IMR-90 (cell line): ENCODE measurements at regions not wholly inside any gene's neighbourhood (a gene's known extent, or its start where the extent isn't known, plus 50 kb on each side); places are given as distances from the start of the nearest gene placed in this dataset.

Experiments
- ATAC-seq: fragments of 200-7000 bp; cut with Tn5 transposase; 2 replicates; pipeline ENCODE4 v1.9.1; 2020; ENCODE audit warnings: low read depth, mild to moderate bottlenecking, moderate library complexity
- BruUV-seq: library from RNA; stranded (reverse); fragments of 400-500 nt; replicated peaks from 2 replicates; lab custom pipeline; 2021; lab: Mats Ljungman, UMichigan
- CTCF ChIA-PET: fragments of 300-600 bp; formaldehyde crosslinking; extraction: SDS; loops from one replicate; lab custom pipeline; 2021; ENCODE audit warnings: antibody characterized with exemption; lab: Yijun Ruan, JAX
- POLR2A ChIA-PET: fragments of 300-600 bp; sonication (Branson Sonifier 250); formaldehyde crosslinking; loops from one replicate; lab custom pipeline; 2022; ENCODE audit warnings: antibody characterized with exemption; ENCODE audit not compliant: unreplicated experiment; lab: Charles Lee
- DNase-seq: peaks from one replicate; pipeline ENCODE4 v3.0.0; 2013
- H2AFZ ChIP-seq: replicated peaks from 2 replicates; pipeline ENCODE3; 2013; ENCODE audit warnings: low read length, mild to moderate bottlenecking; ENCODE audit not compliant: poor library complexity
- H2AK5ac ChIP-seq: 2 replicates; pipeline ENCODE4 v1.6.1; 2013; ENCODE audit warnings: low read depth, low read length, inconsistent platforms
- H2AK9ac ChIP-seq: replicated peaks from 2 replicates; pipeline ENCODE3; 2013; ENCODE audit warnings: mild to moderate bottlenecking, low read depth, low read length, moderate library complexity; ENCODE audit not compliant: poor library complexity
- H2BK120ac ChIP-seq: 2 replicates; pipeline ENCODE4 v1.6.1; 2013; ENCODE audit warnings: low read depth, low read length, inconsistent platforms
- H2BK15ac ChIP-seq: 3 replicates; pipeline ENCODE4 v1.6.1; 2013; ENCODE audit warnings: low read depth, low read length, inconsistent platforms
- H2BK20ac ChIP-seq: 2 replicates; pipeline ENCODE4 v1.6.1; 2013; ENCODE audit warnings: low read depth, mild to moderate bottlenecking, inconsistent platforms, low read length, moderate library complexity
- H2BK5ac ChIP-seq: 2 replicates; pipeline ENCODE4 v1.6.1; 2013; ENCODE audit warnings: mild to moderate bottlenecking, low read depth, low read length, inconsistent platforms; ENCODE audit not compliant: poor library complexity, severe bottlenecking
- H3K14ac ChIP-seq: replicated peaks from 2 replicates; pipeline ENCODE4 v1.6.1; 2013; ENCODE audit warnings: low read depth, low read length, inconsistent platforms
- H3K18ac ChIP-seq: 2 replicates; pipeline ENCODE4 v1.6.1; 2013; ENCODE audit warnings: low read depth, low read length, control low read depth
- H3K23ac ChIP-seq: 2 replicates; pipeline ENCODE4 v1.6.1; 2013; ENCODE audit warnings: low read depth, low read length, inconsistent platforms
- H3K27ac ChIP-seq: 2 replicates; pipeline ENCODE4 v1.5.1; 2013; ENCODE audit warnings: mild to moderate bottlenecking, control low read depth, low read length; ENCODE audit not compliant: insufficient read depth
- H3K27me3 ChIP-seq: 2 replicates; pipeline ENCODE4 v1.6.1; 2013; ENCODE audit warnings: low read length; ENCODE audit not compliant: control insufficient read depth, insufficient read depth
- H3K36me3 ChIP-seq: 2 replicates; pipeline ENCODE4 v1.6.1; 2013; ENCODE audit warnings: low read length, mixed read lengths; ENCODE audit not compliant: control insufficient read depth, insufficient read depth
- H3K4ac ChIP-seq: 2 replicates; pipeline ENCODE4 v1.6.1; 2013; ENCODE audit warnings: low read depth, low read length, inconsistent platforms
- H3K4me1 ChIP-seq: 2 replicates; pipeline ENCODE4 v1.6.1; 2013; ENCODE audit warnings: low read length, mixed read lengths; ENCODE audit not compliant: control insufficient read depth, insufficient read depth
- H3K4me2 ChIP-seq: 2 replicates; pipeline ENCODE4 v1.6.1; 2013; ENCODE audit warnings: low read depth, mild to moderate bottlenecking, control low read depth, low read length, moderate library complexity
- H3K4me3 ChIP-seq: 2 replicates; pipeline ENCODE4 v1.5.1; 2013; ENCODE audit warnings: low read depth, mild to moderate bottlenecking, control low read depth, low read length, moderate library complexity; ENCODE audit not compliant: insufficient read depth
- H3K56ac ChIP-seq: 2 replicates; pipeline ENCODE4 v1.6.1; 2013; ENCODE audit warnings: low read length, inconsistent platforms; ENCODE audit not compliant: insufficient read depth; ENCODE audit errors: extremely low read depth
- H3K79me1 ChIP-seq, 2 experiments: 2 replicates each; pipeline ENCODE4 v1.6.1; 2013; ENCODE audit warnings: low read length in 2 of 2, inconsistent platforms in 1 of 2, low read depth in 1 of 2
- H3K9ac ChIP-seq: 2 replicates; pipeline ENCODE4 v1.6.1; 2013; ENCODE audit warnings: low read depth, low read length, control low read depth
- H3K9me1 ChIP-seq: 2 replicates; pipeline ENCODE4 v1.6.1; 2013; ENCODE audit warnings: low read length, inconsistent platforms; ENCODE audit not compliant: insufficient read depth
- H3K9me3 ChIP-seq: 2 replicates; pipeline ENCODE4 v1.6.1; 2013; ENCODE audit warnings: low read length; ENCODE audit not compliant: control insufficient read depth, insufficient read depth
- H4K20me1 ChIP-seq: 2 replicates; pipeline ENCODE4 v1.6.1; 2013; ENCODE audit warnings: low read length, inconsistent platforms; ENCODE audit not compliant: insufficient read depth
- H4K5ac ChIP-seq: 2 replicates; pipeline ENCODE4 v1.6.1; 2013; ENCODE audit warnings: mild to moderate bottlenecking, low read depth, low read length, control low read depth
- H4K8ac ChIP-seq, 2 experiments: 2 replicates each; pipeline ENCODE4 v1.6.1; 2013; ENCODE audit warnings: low read depth in 2 of 2, low read length in 2 of 2, control low read depth in 1 of 2, inconsistent platforms in 1 of 2
- H4K91ac ChIP-seq: 2 replicates; pipeline ENCODE4 v1.6.1; 2013; ENCODE audit warnings: low read depth, low read length, inconsistent platforms; ENCODE audit not compliant: insufficient read depth
- BHLHE40 ChIP-seq: fragments of 150-350 bp; IDR thresholded peaks from 2 replicates; pipeline ENCODE4 v1.6.1; 2016; ENCODE audit warnings: mild to moderate bottlenecking, low read depth, low read length
- CEBPB ChIP-seq: IDR thresholded peaks from 2 replicates; pipeline ENCODE4 v1.6.1; 2012; ENCODE audit warnings: low read depth, low read length, improper control_type of control experiment
- CHD1 ChIP-seq: IDR thresholded peaks from 2 replicates; pipeline ENCODE4 v1.6.1; 2012; ENCODE audit warnings: low read depth, low read length, improper control_type of control experiment
- CTCF ChIP-seq: conservative IDR thresholded peaks from 2 replicates; pipeline ENCODE4 v1.5.1; 2012; ENCODE audit warnings: mild to moderate bottlenecking, low read depth, low read length, improper control_type of control experiment
- ELK1 ChIP-seq: fragments of 150-350 bp; IDR thresholded peaks from 2 replicates; pipeline ENCODE4 v1.6.1; 2016; ENCODE audit warnings: low read depth, mild to moderate bottlenecking, low read length, moderate library complexity, borderline replicate concordance
- MAFK ChIP-seq: IDR thresholded peaks from 2 replicates; pipeline ENCODE4 v1.6.1; 2012; ENCODE audit warnings: low read depth, low read length, improper control_type of control experiment
- MAZ ChIP-seq: IDR thresholded peaks from 2 replicates; pipeline ENCODE4 v1.6.1; 2012; ENCODE audit warnings: low read depth, mild to moderate bottlenecking, low read length, improper control_type of control experiment, moderate library complexity, borderline replicate concordance
- MXI1 ChIP-seq: IDR thresholded peaks from 2 replicates; pipeline ENCODE4 v1.6.1; 2012; ENCODE audit warnings: low read depth, mild to moderate bottlenecking, low read length, moderate library complexity, borderline replicate concordance
- NFE2L2 ChIP-seq: fragments of 150-350 bp; IDR thresholded peaks from 2 replicates; pipeline ENCODE4 v1.6.1; 2016; ENCODE audit warnings: low read depth, mild to moderate bottlenecking, low read length
- POLR2A ChIP-seq: IDR thresholded peaks from 2 replicates; pipeline ENCODE4 v1.6.1; 2012; ENCODE audit warnings: mild to moderate bottlenecking, low read depth, low read length
- RAD21 ChIP-seq: IDR thresholded peaks from 2 replicates; pipeline ENCODE4 v1.6.1; 2012; ENCODE audit warnings: low read length, improper control_type of control experiment
- RCOR1 ChIP-seq: IDR thresholded peaks from 2 replicates; pipeline ENCODE4 v1.6.1; 2012; ENCODE audit warnings: mild to moderate bottlenecking, low read length, improper control_type of control experiment; ENCODE audit not compliant: insufficient replicate concordance
- RFX5 ChIP-seq: IDR thresholded peaks from 2 replicates; pipeline ENCODE4 v1.8.0; 2012; ENCODE audit warnings: low read depth, mild to moderate bottlenecking, low read length, moderate library complexity
- SMC3 ChIP-seq: fragments of 150-350 bp; IDR thresholded peaks from 2 replicates; pipeline ENCODE4 v1.6.1; 2016; ENCODE audit warnings: low read depth, mild to moderate bottlenecking, antibody characterized with exemption, low read length, moderate library complexity
- WGBS, 2 experiments: methylation state at CpG; one replicate each; pipeline versions ENCODE4 v1.1.5 to v1.1.7; 2013; ENCODE audit warnings: missing lambda C conversion rate in 2 of 2; ENCODE audit not compliant: insufficient read length in 1 of 2; ENCODE audit errors: extremely low coverage in 2 of 2; 5-methylcytosine and 5-hydroxymethylcytosine counted together
- dilution Hi-C: fragments of 300-500 bp; cut with HindIII; formaldehyde crosslinking; loops from one replicate; pipeline ENCODE4 v1.14.3; 2018; ENCODE audit warnings: low sequenced_read_pairs; ENCODE audit not compliant: unreplicated experiment
- in situ Hi-C: fragments of 300-500 bp; cut with MboI; formaldehyde crosslinking; loops from 3 replicates; pipeline ENCODE4 v1.14.3; 2019; ENCODE audit warnings: low sequenced_read_pairs, inconsistent platforms, mixed read lengths
- intact Hi-C: fragments of 100-400 bp; cut with micrococcal nuclease; formaldehyde crosslinking; loops from 2 replicates; pipeline ENCODE4 v1.10.0; 2022

GRCh38 chr14:36245223-36245622 lies 68.7 kb upstream of the PTCSC3 start:
- no peak overlapping the region for H2BK5ac ChIP-seq
- H2BK120ac ChIP-seq: no peak overlapping the region
- no TSS peak for BruUV-seq
- no peak overlapping the region for H3K4me2 ChIP-seq
- H3K27me3 ChIP-seq: peaks cover 5% of the 10 kb centered on the region
- H4K20me1 ChIP-seq: no peaks in the 10 kb centered on the region
- H2BK20ac ChIP-seq: no peak overlapping the region
- H4K8ac ChIP-seq: no peak overlapping the region
- no peak overlapping the region for H4K91ac ChIP-seq
- H3K9me1 ChIP-seq: no peaks in the 10 kb centered on the region
- ATAC-seq (no peak), DNase-seq (no peak)
- H3K9me3 ChIP-seq: no peaks in the 10 kb centered on the region; the same call in 1 of the 2 replicates
- H3K4ac ChIP-seq: no peak overlapping the region
- no peak overlapping the region for H2BK15ac ChIP-seq
- no peak overlapping the region for H2AFZ ChIP-seq
- intact Hi-C loops (no loop called here), in situ Hi-C loops (no loop called here), dilution Hi-C loops (no loop called here)
- H3K14ac ChIP-seq: no peak overlapping the region
- H2AK9ac ChIP-seq: no peak overlapping the region
- ChIA-PET CTCF (no interaction called here), POLR2A (no interaction called here)
- H2AK5ac ChIP-seq: no peak overlapping the region
- no CpG with 5 or more reads among the region's 3 CpGs for WGBS, 2 experiments
- H3K4me1 ChIP-seq: no peaks in the 10 kb centered on the region
- no peak overlapping the region for H3K4me3 ChIP-seq
- no peaks in the 10 kb centered on the region for H3K79me1 ChIP-seq
- H3K36me3 ChIP-seq: no peaks in the 10 kb centered on the region
- no peak for TF ChIP-seq NFE2L2
- TF ChIP-seq MAZ: no peak
- no peak for TF ChIP-seq BHLHE40
- no peak for TF ChIP-seq CEBPB
- TF ChIP-seq CHD1: no peak
- TF ChIP-seq MAFK: no peak
- TF ChIP-seq ELK1: no peak
- no peak for TF ChIP-seq RAD21
- TF ChIP-seq MXI1: no peak
- TF ChIP-seq RFX5: no peak
- no peak for TF ChIP-seq RCOR1
- no peak for TF ChIP-seq CTCF
- no peak for TF ChIP-seq POLR2A
- no peak for TF ChIP-seq SMC3
- no peak overlapping the region for H4K5ac ChIP-seq
- H3K27ac ChIP-seq: no peak overlapping the region
- H3K23ac ChIP-seq: no peak overlapping the region
- H3K18ac ChIP-seq: no peak overlapping the region
- no peak overlapping the region for H3K56ac ChIP-seq
- H3K9ac ChIP-seq: no peak overlapping the region
